Liver (tissue), 8 donors: ENCODE measurements at regions not wholly inside any gene's neighbourhood (a gene's known extent, or its start where the extent isn't known, plus 50 kb on each side); places are given as distances from the start of the nearest gene placed in this dataset.

Experiments used
- DNase-seq: peaks from one replicate; pipeline ENCODE4 v3.0.0-alpha.2; 2017; ENCODE audit warnings: low spot score
- H3K27ac ChIP-seq, 2 donors: one replicate each; pipeline ENCODE4 v1.7.0; 2013; ENCODE audit warnings: inconsistent platforms in 2 of 2, low read length in 2 of 2, control low read depth in 1 of 2, low read depth in 1 of 2, mild to moderate bottlenecking in 1 of 2
- H3K27me3 ChIP-seq, 4 donors: one replicate each; pipeline versions ENCODE4 v1.6.1 to v1.7.0; 2013; ENCODE audit warnings: low read length in 3 of 4, inconsistent platforms in 1 of 4, mild to moderate bottlenecking in 1 of 4, moderate library complexity in 1 of 4; ENCODE audit not compliant: control insufficient read depth in 4 of 4, insufficient read depth in 4 of 4
- H3K36me3 ChIP-seq, 4 donors: one replicate each; pipeline versions ENCODE4 v1.6.1 to v1.7.0; 2013; ENCODE audit warnings: low read length in 3 of 4, mild to moderate bottlenecking in 3 of 4, low read depth in 1 of 4, moderate library complexity in 1 of 4; ENCODE audit not compliant: control insufficient read depth in 4 of 4, insufficient read depth in 3 of 4
- H3K4me1 ChIP-seq, 4 donors: one replicate each; pipeline versions ENCODE4 v1.6.1 to v1.7.0; 2013; ENCODE audit warnings: low read length in 3 of 4, mild to moderate bottlenecking in 3 of 4, moderate library complexity in 1 of 4; ENCODE audit not compliant: control insufficient read depth in 4 of 4, insufficient read depth in 4 of 4
- H3K4me3 ChIP-seq, 3 donors: one replicate each; pipeline versions ENCODE4 v1.6.1 to v1.7.0; 2013; ENCODE audit warnings: low read length in 3 of 3, control low read depth in 1 of 3, low read depth in 1 of 3, mild to moderate bottlenecking in 1 of 3
- H3K9ac ChIP-seq, 2 donors: one replicate each; pipeline ENCODE4 v1.7.0; 2013; ENCODE audit warnings: low read length in 2 of 2, mild to moderate bottlenecking in 2 of 2, moderate library complexity in 2 of 2, control low read depth in 1 of 2, low read depth in 1 of 2
- H3K9me3 ChIP-seq, 4 donors: one replicate each; pipeline versions ENCODE4 v1.6.1 to v1.7.0; 2013; ENCODE audit warnings: low read length in 3 of 4; ENCODE audit not compliant: control insufficient read depth in 4 of 4
- EGR1 ChIP-seq, 2 donors: IDR thresholded peaks; 2 replicates each; pipeline ENCODE4 v1.6.1; 2016 to 2018; ENCODE audit warnings: antibody characterized with exemption in 2 of 2, low read depth in 2 of 2
- FOXA1 ChIP-seq: IDR thresholded peaks from 2 replicates; pipeline ENCODE4 v1.6.1; 2016; ENCODE audit warnings: antibody characterized with exemption
- FOXA2 ChIP-seq: IDR thresholded peaks from 2 replicates; pipeline ENCODE4 v1.6.1; 2016; ENCODE audit warnings: antibody characterized with exemption
- HNF4A ChIP-seq, 2 donors: conservative IDR thresholded peaks; 2 replicates each; pipeline ENCODE4 v1.6.1; 2016; ENCODE audit warnings: antibody characterized with exemption in 2 of 2, mild to moderate bottlenecking in 2 of 2
- HNF4G ChIP-seq: IDR thresholded peaks from 2 replicates; pipeline ENCODE4 v1.6.1; 2016; ENCODE audit warnings: antibody characterized with exemption
- NR2F2 ChIP-seq: IDR thresholded peaks from 2 replicates; pipeline ENCODE4 v1.6.1; 2016; ENCODE audit warnings: antibody characterized with exemption
- RAD21 ChIP-seq, 2 donors: IDR thresholded peaks; 2 replicates each; pipeline ENCODE4 v1.6.1; 2016; ENCODE audit warnings: antibody characterized with exemption in 2 of 2, mild to moderate bottlenecking in 2 of 2
- RXRA ChIP-seq, 2 donors: IDR thresholded peaks; 2 replicates each; pipeline ENCODE4 v1.6.1; 2017 to 2018; ENCODE audit warnings: antibody characterized with exemption in 2 of 2, mild to moderate bottlenecking in 1 of 2
- SP1 ChIP-seq: IDR thresholded peaks from 2 replicates; pipeline ENCODE4 v1.6.1; 2018; ENCODE audit warnings: antibody characterized with exemption, mild to moderate bottlenecking
- TAF1 ChIP-seq: conservative IDR thresholded peaks from 2 replicates; pipeline ENCODE4 v1.6.1; 2016; ENCODE audit warnings: antibody characterized with exemption, mild to moderate bottlenecking
- YY1 ChIP-seq: IDR thresholded peaks from 2 replicates; pipeline ENCODE4 v1.6.1; 2016; ENCODE audit warnings: antibody characterized with exemption, mild to moderate bottlenecking
- WGBS: extraction: QIAGEN DNeasy Blood & Tissue Kit; methylation state at CpG from one replicate; pipeline ENCODE4 v1.1.7; 2013; 5-methylcytosine and 5-hydroxymethylcytosine counted together
- TF ChIP-seq, protein P1 (sequence below): fragments of 150-350 bp; IDR thresholded peaks from 2 replicates; pipeline ENCODE4 v1.5.1; 2017; ENCODE audit warnings: improper control_type of control experiment, low read depth, low read length; ENCODE audit not compliant: missing input control
- TF ChIP-seq, protein P2 (sequence below): IDR thresholded peaks from 2 replicates; pipeline ENCODE4 v1.6.1; 2016; ENCODE audit warnings: antibody characterized with exemption
- TF ChIP-seq, protein P3 (sequence below): IDR thresholded peaks from 2 replicates; pipeline ENCODE4 v1.6.1; 2016; ENCODE audit warnings: antibody characterized with exemption
- TF ChIP-seq, protein P4 (sequence below): IDR thresholded peaks from 2 replicates; pipeline ENCODE4 v1.6.1; 2016; ENCODE audit warnings: antibody characterized with exemption
- donor health status: healthy.
- donor health status: healthy.
- donor health status: healthy.
- donor health status: healthy.
- donor health status: healthy.

DNA sequence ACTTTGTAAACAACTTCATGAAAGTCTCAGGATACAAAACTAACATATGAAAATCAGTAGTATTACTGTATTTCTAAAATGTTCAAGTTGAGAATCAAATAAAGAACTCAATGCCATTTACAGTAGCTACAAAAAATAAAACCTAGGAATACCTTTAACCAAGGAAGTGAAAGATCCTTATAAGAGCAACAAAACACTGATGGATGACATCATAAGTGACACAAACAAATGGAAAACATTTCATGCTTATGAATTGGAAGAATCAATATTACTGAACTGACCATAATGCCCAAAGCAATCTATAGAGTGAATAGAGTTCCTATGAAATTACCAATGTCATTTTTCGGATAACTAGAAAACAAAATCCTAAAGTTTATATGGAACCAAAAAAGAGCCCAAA lies 1038.1 kb downstream of the SUCLG1 start:
- peaks cover 1 to 7% (median 4%) of the 10 kb centered on the region in 4 donors for H3K9me3 ChIP-seq

DNA sequence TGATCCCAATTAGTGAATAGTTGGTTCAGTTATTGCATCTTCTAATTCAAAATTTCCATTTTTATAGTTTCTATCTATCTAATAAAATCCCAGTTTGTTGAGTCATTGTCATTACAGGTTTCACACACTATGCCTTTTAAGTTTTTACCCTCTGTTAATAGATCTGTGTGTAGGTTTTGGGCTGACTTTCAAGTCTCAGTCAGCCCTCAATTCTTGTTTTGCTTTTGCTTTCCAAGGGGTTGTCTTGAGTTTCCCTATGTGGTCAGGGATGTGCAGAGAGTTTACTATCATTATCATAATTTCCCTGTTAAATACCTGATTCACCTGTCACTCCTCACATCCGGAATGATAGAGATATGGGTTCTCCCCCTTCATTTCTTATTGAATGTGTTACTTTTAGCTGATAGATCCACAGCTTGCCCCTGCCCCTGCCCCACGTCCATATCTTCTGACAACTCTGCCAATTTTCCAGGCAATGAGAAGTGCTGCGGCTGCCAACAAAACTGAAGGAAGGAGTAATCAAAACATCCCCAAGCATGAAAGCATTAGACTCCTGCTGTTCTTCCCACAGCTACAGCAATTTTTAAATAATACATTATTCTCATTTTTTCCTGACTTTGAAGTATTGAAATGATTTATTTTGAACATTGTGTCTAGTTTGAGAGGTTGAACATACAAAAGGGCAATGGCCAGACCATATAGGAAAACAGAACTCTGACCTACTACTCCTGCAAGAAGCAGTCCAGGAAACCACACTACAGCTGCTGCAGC lies 1064.8 kb downstream of the SUCLG1 start:
- 63% methylated on average over 3 of the region's 3 CpGs for WGBS
- Histone ChIP-seq H3K4me3 (no peak overlapping the region), H3K4me1 (no peaks in the 10 kb centered on the region), H3K27me3 (no peaks in the 10 kb centered on the region), H3K36me3 (no peaks in the 10 kb centered on the region), H3K9ac (no peak overlapping the region), H3K9me3 (no peaks in the 10 kb centered on the region), H3K27ac (no peak overlapping the region)
- TF ChIP-seq, protein P1, sequence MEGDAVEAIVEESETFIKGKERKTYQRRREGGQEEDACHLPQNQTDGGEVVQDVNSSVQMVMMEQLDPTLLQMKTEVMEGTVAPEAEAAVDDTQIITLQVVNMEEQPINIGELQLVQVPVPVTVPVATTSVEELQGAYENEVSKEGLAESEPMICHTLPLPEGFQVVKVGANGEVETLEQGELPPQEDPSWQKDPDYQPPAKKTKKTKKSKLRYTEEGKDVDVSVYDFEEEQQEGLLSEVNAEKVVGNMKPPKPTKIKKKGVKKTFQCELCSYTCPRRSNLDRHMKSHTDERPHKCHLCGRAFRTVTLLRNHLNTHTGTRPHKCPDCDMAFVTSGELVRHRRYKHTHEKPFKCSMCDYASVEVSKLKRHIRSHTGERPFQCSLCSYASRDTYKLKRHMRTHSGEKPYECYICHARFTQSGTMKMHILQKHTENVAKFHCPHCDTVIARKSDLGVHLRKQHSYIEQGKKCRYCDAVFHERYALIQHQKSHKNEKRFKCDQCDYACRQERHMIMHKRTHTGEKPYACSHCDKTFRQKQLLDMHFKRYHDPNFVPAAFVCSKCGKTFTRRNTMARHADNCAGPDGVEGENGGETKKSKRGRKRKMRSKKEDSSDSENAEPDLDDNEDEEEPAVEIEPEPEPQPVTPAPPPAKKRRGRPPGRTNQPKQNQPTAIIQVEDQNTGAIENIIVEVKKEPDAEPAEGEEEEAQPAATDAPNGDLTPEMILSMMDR: no peak
- TF ChIP-seq, protein P2, sequence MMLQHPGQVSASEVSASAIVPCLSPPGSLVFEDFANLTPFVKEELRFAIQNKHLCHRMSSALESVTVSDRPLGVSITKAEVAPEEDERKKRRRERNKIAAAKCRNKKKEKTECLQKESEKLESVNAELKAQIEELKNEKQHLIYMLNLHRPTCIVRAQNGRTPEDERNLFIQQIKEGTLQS: no peak
- no peak for TF ChIP-seq EGR1 (IDR thresholded peaks at IDR 0.05; ENCODE audit: low read depth in 2 of 2)
- no peak for TF ChIP-seq FOXA1
- TF ChIP-seq RXRA (IDR thresholded peaks at IDR 0.05): no peak
- TF ChIP-seq YY1: no peak
- TF ChIP-seq, protein P3, sequence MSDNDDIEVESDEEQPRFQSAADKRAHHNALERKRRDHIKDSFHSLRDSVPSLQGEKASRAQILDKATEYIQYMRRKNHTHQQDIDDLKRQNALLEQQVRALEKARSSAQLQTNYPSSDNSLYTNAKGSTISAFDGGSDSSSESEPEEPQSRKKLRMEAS: no peak
- no peak for TF ChIP-seq HNF4G
- no peak for TF ChIP-seq TAF1
- no peak for TF ChIP-seq RAD21 (IDR thresholded peaks at IDR 0.05)
- no peak for TF ChIP-seq SP1
- no peak for TF ChIP-seq FOXA2
- DNase-seq: no peak

More for the DNA sequence above, 1038.1 kb downstream of the SUCLG1 start:
- Histone ChIP-seq H3K9ac (no peak overlapping the region), H3K4me3 (no peak overlapping the region), H3K27ac (no peak overlapping the region), H3K4me1 (no peaks in the 10 kb centered on the region), H3K27me3 (no peaks in the 10 kb centered on the region), H3K36me3 (no peaks in the 10 kb centered on the region)
- 85% methylated on average over 1 of the region's 1 CpG for WGBS
- DNase-seq: no peak
- TF ChIP-seq NR2F2: no peak
- TF ChIP-seq FOXA1: no peak
- TF ChIP-seq, protein P3: no peak
- TF ChIP-seq SP1: no peak
- no peak for TF ChIP-seq FOXA2
- no peak for TF ChIP-seq HNF4A (conservative IDR thresholded peaks at IDR 0.05)
- TF ChIP-seq, protein P4, sequence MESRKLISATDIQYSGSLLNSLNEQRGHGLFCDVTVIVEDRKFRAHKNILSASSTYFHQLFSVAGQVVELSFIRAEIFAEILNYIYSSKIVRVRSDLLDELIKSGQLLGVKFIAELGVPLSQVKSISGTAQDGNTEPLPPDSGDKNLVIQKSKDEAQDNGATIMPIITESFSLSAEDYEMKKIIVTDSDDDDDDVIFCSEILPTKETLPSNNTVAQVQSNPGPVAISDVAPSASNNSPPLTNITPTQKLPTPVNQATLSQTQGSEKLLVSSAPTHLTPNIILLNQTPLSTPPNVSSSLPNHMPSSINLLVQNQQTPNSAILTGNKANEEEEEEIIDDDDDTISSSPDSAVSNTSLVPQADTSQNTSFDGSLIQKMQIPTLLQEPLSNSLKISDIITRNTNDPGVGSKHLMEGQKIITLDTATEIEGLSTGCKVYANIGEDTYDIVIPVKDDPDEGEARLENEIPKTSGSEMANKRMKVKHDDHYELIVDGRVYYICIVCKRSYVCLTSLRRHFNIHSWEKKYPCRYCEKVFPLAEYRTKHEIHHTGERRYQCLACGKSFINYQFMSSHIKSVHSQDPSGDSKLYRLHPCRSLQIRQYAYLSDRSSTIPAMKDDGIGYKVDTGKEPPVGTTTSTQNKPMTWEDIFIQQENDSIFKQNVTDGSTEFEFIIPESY: no peak
- no peak for TF ChIP-seq YY1
- no peak for TF ChIP-seq RAD21 (IDR thresholded peaks at IDR 0.05)
- no peak for TF ChIP-seq HNF4G
